GM12878 (cell line): ENCODE measurements at regions not wholly inside any gene's neighbourhood (a gene's known extent, or its start where the extent isn't known, plus 50 kb on each side); places are given as distances from the start of the nearest gene placed in this dataset.
A peak's percentile ranks its signal among the peaks of the same experiment; 100 is the strongest.

Experiments
- FOS ChIP-seq: IDR thresholded peaks from 3 replicates; pipeline ENCODE4 v1.6.1; 2011; ENCODE audit warnings: borderline replicate concordance; ENCODE audit not compliant: insufficient read length; ENCODE audit errors: extremely low read depth
- IKZF2 ChIP-seq, 2 experiments: fragments of 450-650 bp; IDR thresholded peaks; 2 replicates each; pipeline ENCODE4 v1.6.1; 2017; ENCODE audit warnings: mild to moderate bottlenecking in 2 of 2, moderate library complexity in 2 of 2
- JUND ChIP-seq: IDR thresholded peaks from 2 replicates; pipeline ENCODE4 v1.6.1; 2012; ENCODE audit warnings: low read depth, mild to moderate bottlenecking, low read length, improper control_type of control experiment, moderate library complexity
- KAT2A ChIP-seq: conservative IDR thresholded peaks from 2 replicates; pipeline ENCODE4 v1.6.1; 2011; ENCODE audit warnings: low read depth, low read length; ENCODE audit not compliant: control insufficient read depth
- NFIC ChIP-seq: IDR thresholded peaks from 2 replicates; pipeline ENCODE4 v1.6.1; 2012; ENCODE audit warnings: low read depth, mild to moderate bottlenecking, inconsistent platforms, low read length, moderate library complexity
- NR2C1 ChIP-seq: fragments of 450-650 bp; IDR thresholded peaks from 2 replicates; pipeline ENCODE4 v1.6.1; 2017; ENCODE audit warnings: antibody characterized with exemption, mild to moderate bottlenecking, moderate library complexity
- NR2C2 ChIP-seq: IDR thresholded peaks from 2 replicates; pipeline ENCODE4 v1.6.1; 2011; ENCODE audit warnings: borderline replicate concordance, low read depth; ENCODE audit not compliant: control insufficient read depth, insufficient read length
- POLR2AphosphoS2 ChIP-seq: IDR thresholded peaks from 2 replicates; pipeline ENCODE4 v1.6.1; 2011; ENCODE audit warnings: low read depth, mild to moderate bottlenecking, low read length, improper control_type of control experiment, moderate library complexity
- POU2F2 ChIP-seq: IDR thresholded peaks from 3 replicates; pipeline ENCODE4 v1.6.1; 2011; ENCODE audit warnings: low read depth, mild to moderate bottlenecking, low read length, borderline replicate concordance
- RBBP5 ChIP-seq: fragments of 200-600 bp; sonication (generic); conservative IDR thresholded peaks from 2 replicates; pipeline ENCODE4 v1.6.1; 2016
- RUNX3 ChIP-seq: IDR thresholded peaks from 2 replicates; pipeline ENCODE4 v1.6.1; 2012; ENCODE audit warnings: low read length, inconsistent platforms
- SPI1 ChIP-seq: IDR thresholded peaks from 2 replicates; pipeline ENCODE4 v1.6.1; 2011; ENCODE audit warnings: low read depth, mild to moderate bottlenecking, low read length, moderate library complexity, borderline replicate concordance; ENCODE audit not compliant: insufficient read depth
- SRF ChIP-seq, 2 experiments: IDR thresholded peaks; 2 replicates each; pipeline ENCODE4 v1.6.1; 2011; ENCODE audit warnings: low read depth in 2 of 2, low read length in 2 of 2, mild to moderate bottlenecking in 1 of 2, moderate library complexity in 1 of 2
- ZBED1 ChIP-seq: IDR thresholded peaks from 2 replicates; pipeline ENCODE4 v1.6.1; 2016; ENCODE audit warnings: borderline replicate concordance
- ZSCAN29 ChIP-seq: fragments of 450-650 bp; IDR thresholded peaks from 2 replicates; pipeline ENCODE4 v1.6.1; 2017; ENCODE audit warnings: mild to moderate bottlenecking, moderate library complexity
- TF ChIP-seq, protein P1 (sequence below): IDR thresholded peaks from 2 replicates; pipeline ENCODE4 v1.6.1; 2011; ENCODE audit warnings: borderline replicate concordance, low read depth, mild to moderate bottlenecking, moderate library complexity, mixed read lengths, low read length; ENCODE audit not compliant: insufficient read depth; ENCODE audit errors: extremely low read length
- TF ChIP-seq, protein P2 (sequence below): fragments of 450-650 bp; IDR thresholded peaks from 2 replicates; pipeline ENCODE4 v1.6.1; 2017; ENCODE audit warnings: mild to moderate bottlenecking, moderate library complexity
- TF ChIP-seq, protein P3 (sequence below): IDR thresholded peaks from 2 replicates; pipeline ENCODE4 v1.6.1; 2012; ENCODE audit warnings: improper control_type of control experiment, low read depth, low read length; ENCODE audit not compliant: insufficient replicate concordance

DNA sequence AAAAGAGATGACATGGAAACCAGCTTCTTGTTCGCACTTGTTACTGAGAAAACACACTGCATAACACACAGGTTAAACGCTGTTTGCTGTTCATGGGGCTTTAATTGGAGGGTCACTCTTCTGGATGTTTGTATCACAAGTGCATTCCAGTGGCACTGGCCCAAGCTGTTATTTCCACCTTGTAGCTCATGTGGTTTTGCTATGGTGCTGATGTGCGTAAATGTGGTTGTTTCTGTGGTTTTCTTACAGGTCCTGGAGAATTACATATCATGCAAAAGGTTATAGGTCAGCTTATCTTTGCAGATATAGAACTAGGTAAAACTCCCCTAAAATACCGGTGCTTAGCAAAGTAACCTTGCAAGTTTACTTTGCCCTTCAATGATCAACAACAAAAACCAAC is 89.3 kb upstream of the AHI1 start (continued):
- TF ChIP-seq NR2C2 (no peak), SRF (IDR thresholded peaks at IDR 0.05; ENCODE audit: low read depth in 2 of 2, low read length in 2 of 2) (no peak), IKZF2 (IDR thresholded peaks at IDR 0.05) (peak in 1 of 2 experiments; percentile 51; a peak in 3 of 4 replicates), FOS (no peak), ZSCAN29 (no peak), KAT2A (no peak), JUND (no peak), ZBED1 (no peak), NFIC (peak; percentile 59; the same call in 1 of the 2 replicates), RBBP5 (no peak), RUNX3 (peak; percentile 92), NR2C1 (peak; percentile 80), SPI1 (no peak), POU2F2 (no peak), POLR2AphosphoS2 (no peak)
- TF ChIP-seq, protein P1, sequence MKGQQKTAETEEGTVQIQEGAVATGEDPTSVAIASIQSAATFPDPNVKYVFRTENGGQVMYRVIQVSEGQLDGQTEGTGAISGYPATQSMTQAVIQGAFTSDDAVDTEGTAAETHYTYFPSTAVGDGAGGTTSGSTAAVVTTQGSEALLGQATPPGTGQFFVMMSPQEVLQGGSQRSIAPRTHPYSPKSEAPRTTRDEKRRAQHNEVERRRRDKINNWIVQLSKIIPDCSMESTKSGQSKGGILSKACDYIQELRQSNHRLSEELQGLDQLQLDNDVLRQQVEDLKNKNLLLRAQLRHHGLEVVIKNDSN: no peak
- TF ChIP-seq, protein P2, sequence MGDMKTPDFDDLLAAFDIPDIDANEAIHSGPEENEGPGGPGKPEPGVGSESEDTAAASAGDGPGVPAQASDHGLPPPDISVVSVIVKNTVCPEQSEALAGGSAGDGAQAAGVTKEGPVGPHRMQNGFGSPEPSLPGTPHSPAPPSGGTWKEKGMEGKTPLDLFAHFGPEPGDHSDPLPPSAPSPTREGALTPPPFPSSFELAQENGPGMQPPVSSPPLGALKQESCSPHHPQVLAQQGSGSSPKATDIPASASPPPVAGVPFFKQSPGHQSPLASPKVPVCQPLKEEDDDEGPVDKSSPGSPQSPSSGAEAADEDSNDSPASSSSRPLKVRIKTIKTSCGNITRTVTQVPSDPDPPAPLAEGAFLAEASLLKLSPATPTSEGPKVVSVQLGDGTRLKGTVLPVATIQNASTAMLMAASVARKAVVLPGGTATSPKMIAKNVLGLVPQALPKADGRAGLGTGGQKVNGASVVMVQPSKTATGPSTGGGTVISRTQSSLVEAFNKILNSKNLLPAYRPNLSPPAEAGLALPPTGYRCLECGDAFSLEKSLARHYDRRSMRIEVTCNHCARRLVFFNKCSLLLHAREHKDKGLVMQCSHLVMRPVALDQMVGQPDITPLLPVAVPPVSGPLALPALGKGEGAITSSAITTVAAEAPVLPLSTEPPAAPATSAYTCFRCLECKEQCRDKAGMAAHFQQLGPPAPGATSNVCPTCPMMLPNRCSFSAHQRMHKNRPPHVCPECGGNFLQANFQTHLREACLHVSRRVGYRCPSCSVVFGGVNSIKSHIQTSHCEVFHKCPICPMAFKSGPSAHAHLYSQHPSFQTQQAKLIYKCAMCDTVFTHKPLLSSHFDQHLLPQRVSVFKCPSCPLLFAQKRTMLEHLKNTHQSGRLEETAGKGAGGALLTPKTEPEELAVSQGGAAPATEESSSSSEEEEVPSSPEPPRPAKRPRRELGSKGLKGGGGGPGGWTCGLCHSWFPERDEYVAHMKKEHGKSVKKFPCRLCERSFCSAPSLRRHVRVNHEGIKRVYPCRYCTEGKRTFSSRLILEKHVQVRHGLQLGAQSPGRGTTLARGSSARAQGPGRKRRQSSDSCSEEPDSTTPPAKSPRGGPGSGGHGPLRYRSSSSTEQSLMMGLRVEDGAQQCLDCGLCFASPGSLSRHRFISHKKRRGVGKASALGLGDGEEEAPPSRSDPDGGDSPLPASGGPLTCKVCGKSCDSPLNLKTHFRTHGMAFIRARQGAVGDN: no peak
- TF ChIP-seq, protein P3, sequence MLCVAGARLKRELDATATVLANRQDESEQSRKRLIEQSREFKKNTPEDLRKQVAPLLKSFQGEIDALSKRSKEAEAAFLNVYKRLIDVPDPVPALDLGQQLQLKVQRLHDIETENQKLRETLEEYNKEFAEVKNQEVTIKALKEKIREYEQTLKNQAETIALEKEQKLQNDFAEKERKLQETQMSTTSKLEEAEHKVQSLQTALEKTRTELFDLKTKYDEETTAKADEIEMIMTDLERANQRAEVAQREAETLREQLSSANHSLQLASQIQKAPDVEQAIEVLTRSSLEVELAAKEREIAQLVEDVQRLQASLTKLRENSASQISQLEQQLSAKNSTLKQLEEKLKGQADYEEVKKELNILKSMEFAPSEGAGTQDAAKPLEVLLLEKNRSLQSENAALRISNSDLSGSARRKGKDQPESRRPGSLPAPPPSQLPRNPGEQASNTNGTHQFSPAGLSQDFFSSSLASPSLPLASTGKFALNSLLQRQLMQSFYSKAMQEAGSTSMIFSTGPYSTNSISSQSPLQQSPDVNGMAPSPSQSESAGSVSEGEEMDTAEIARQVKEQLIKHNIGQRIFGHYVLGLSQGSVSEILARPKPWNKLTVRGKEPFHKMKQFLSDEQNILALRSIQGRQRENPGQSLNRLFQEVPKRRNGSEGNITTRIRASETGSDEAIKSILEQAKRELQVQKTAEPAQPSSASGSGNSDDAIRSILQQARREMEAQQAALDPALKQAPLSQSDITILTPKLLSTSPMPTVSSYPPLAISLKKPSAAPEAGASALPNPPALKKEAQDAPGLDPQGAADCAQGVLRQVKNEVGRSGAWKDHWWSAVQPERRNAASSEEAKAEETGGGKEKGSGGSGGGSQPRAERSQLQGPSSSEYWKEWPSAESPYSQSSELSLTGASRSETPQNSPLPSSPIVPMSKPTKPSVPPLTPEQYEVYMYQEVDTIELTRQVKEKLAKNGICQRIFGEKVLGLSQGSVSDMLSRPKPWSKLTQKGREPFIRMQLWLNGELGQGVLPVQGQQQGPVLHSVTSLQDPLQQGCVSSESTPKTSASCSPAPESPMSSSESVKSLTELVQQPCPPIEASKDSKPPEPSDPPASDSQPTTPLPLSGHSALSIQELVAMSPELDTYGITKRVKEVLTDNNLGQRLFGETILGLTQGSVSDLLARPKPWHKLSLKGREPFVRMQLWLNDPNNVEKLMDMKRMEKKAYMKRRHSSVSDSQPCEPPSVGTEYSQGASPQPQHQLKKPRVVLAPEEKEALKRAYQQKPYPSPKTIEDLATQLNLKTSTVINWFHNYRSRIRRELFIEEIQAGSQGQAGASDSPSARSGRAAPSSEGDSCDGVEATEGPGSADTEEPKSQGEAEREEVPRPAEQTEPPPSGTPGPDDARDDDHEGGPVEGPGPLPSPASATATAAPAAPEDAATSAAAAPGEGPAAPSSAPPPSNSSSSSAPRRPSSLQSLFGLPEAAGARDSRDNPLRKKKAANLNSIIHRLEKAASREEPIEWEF: no peak
